Panc1 (cell line): ENCODE measurements at regions not wholly inside any gene's neighbourhood (a gene's known extent, or its start where the extent isn't known, plus 50 kb on each side); places are given as distances from the start of the nearest gene placed in this dataset.

Experiments
- ATAC-seq: fragments of 200-7000 bp; cut with Tn5 transposase; 2 replicates; pipeline ENCODE4 v1.9.1; 2020; ENCODE audit warnings: mild to moderate bottlenecking, moderate library complexity
- BruUV-seq: library from RNA; stranded (reverse); fragments of 400-500 nt; replicated peaks from 2 replicates; lab custom pipeline; 2021; lab: Mats Ljungman, UMichigan
- CTCF ChIA-PET: fragments of 300-600 bp; sonication (Branson Sonifier 250); formaldehyde crosslinking; loops from one replicate; lab custom pipeline; 2022; ENCODE audit warnings: antibody characterized with exemption; lab: Charles Lee
- POLR2A ChIA-PET: fragments of 300-600 bp; sonication (Branson Sonifier 250); formaldehyde crosslinking; loops from one replicate; lab custom pipeline; 2022; ENCODE audit warnings: antibody characterized with exemption; lab: Charles Lee
- DNase-seq: peaks from one replicate; pipeline ENCODE4 v3.0.0-alpha.2; 2010; ENCODE audit warnings: low read depth, low spot score
- H3K27ac ChIP-seq: 2 replicates; pipeline ENCODE4 v1.5.1; 2011; ENCODE audit warnings: mild to moderate bottlenecking, low read length, inconsistent platforms
- H3K27me3 ChIP-seq: fragments of 200-500 bp; sonication (Bioruptor generic); 2 replicates; pipeline ENCODE4 v1.6.0; 2014; ENCODE audit warnings: low read length, inconsistent platforms; ENCODE audit not compliant: control insufficient read depth, insufficient read depth
- H3K36me3 ChIP-seq: fragments of 200-500 bp; sonication (Bioruptor generic); 2 replicates; pipeline ENCODE4 v1.5.1; 2014; ENCODE audit warnings: inconsistent platforms, mild to moderate bottlenecking, low read length, moderate library complexity; ENCODE audit not compliant: control insufficient read depth, insufficient read depth
- H3K4me1 ChIP-seq: 2 replicates; pipeline ENCODE4 v1.5.1; 2011; ENCODE audit warnings: inconsistent platforms, mild to moderate bottlenecking, low read length, moderate library complexity; ENCODE audit not compliant: control insufficient read depth, insufficient read depth
- H3K4me3 ChIP-seq, 2 experiments: 2 replicates each; pipeline ENCODE4 v1.5.1; 2011 to 2012; ENCODE audit warnings: low read depth in 2 of 2, low read length in 2 of 2, mild to moderate bottlenecking in 2 of 2, inconsistent platforms in 1 of 2, moderate library complexity in 1 of 2
- H3K9me3 ChIP-seq: fragments of 200-500 bp; sonication (Bioruptor generic); 2 replicates; pipeline ENCODE4 v1.5.1; 2014; ENCODE audit warnings: low read depth, mild to moderate bottlenecking, inconsistent platforms, low read length, moderate library complexity; ENCODE audit not compliant: control insufficient read depth, insufficient read depth
- POLR2AphosphoS5 ChIP-seq: IDR thresholded peaks from 2 replicates; pipeline ENCODE4 v1.6.1; 2012; ENCODE audit warnings: mild to moderate bottlenecking, low read depth, low read length, moderate library complexity
- SIN3A ChIP-seq: IDR thresholded peaks from 2 replicates; pipeline ENCODE4 v1.6.1; 2012; ENCODE audit warnings: low read depth, mild to moderate bottlenecking, low read length, moderate library complexity, borderline replicate concordance; ENCODE audit not compliant: insufficient read depth
- TCF7L2 ChIP-seq: IDR thresholded peaks from 2 replicates; pipeline ENCODE4 v1.6.1; 2011; ENCODE audit warnings: mild to moderate bottlenecking, low read depth, low read length, inconsistent platforms
- in situ Hi-C: cut with HindIII; loops from 2 replicates; pipeline ENCODE4 v1.10.0; 2016; ENCODE audit warnings: low sequenced_read_pairs, low pct_unique_long_range_greater_than_20kb
- intact Hi-C: fragments of 100-400 bp; cut with micrococcal nuclease; formaldehyde crosslinking; loops from one replicate; pipeline ENCODE4 v1.10.0; 2022; ENCODE audit not compliant: unreplicated experiment
- TF ChIP-seq, protein P1 (sequence below): fragments of 450-650 bp; IDR thresholded peaks from 2 replicates; pipeline ENCODE4 v1.5.1; 2017; ENCODE audit warnings: mild to moderate bottlenecking
- TF ChIP-seq, protein P2 (sequence below), 2 experiments: IDR thresholded peaks; 2 replicates each; pipeline ENCODE4 v1.6.1; 2011 to 2012; ENCODE audit warnings: low read depth in 2 of 2, control low read depth in 1 of 2, low read length in 1 of 2, mild to moderate bottlenecking in 1 of 2, moderate library complexity in 1 of 2; ENCODE audit not compliant: insufficient read depth in 1 of 2

DNA sequence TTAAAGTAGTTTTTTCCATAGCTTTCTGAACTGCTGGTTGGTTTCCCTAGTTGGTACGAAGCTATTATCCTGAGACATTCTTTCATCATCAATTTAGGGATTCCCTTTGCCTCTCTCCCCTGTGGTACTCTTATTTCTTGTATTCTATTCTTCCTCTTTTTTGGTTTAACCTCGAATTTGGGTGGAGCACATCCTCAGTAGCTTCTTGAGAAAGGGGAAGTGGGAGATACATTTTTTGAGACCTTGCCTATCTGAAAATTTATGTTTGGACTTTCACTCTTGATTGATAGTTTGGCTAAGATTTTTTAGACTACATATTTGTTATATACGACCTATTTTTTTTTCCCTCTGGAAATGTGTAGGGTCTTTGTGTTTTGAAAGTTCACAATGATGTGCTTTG is 121.7 kb upstream of the ZBED5 start:
- H3K9me3 ChIP-seq = peaks cover 6% of the 10 kb centered on the region; the same call in 1 of the 2 replicates
- BruUV-seq = no TSS peak
- H3K36me3 ChIP-seq = no peaks in the 10 kb centered on the region
- no peaks in the 10 kb centered on the region; the same call in 1 of the 2 replicates for H3K27me3 ChIP-seq
- in situ Hi-C loops = no loop called here
- TF ChIP-seq SIN3A (no peak), POLR2AphosphoS5 (no peak), TCF7L2 (no peak)
- TF ChIP-seq, protein P1, sequence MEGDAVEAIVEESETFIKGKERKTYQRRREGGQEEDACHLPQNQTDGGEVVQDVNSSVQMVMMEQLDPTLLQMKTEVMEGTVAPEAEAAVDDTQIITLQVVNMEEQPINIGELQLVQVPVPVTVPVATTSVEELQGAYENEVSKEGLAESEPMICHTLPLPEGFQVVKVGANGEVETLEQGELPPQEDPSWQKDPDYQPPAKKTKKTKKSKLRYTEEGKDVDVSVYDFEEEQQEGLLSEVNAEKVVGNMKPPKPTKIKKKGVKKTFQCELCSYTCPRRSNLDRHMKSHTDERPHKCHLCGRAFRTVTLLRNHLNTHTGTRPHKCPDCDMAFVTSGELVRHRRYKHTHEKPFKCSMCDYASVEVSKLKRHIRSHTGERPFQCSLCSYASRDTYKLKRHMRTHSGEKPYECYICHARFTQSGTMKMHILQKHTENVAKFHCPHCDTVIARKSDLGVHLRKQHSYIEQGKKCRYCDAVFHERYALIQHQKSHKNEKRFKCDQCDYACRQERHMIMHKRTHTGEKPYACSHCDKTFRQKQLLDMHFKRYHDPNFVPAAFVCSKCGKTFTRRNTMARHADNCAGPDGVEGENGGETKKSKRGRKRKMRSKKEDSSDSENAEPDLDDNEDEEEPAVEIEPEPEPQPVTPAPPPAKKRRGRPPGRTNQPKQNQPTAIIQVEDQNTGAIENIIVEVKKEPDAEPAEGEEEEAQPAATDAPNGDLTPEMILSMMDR = no peak
- TF ChIP-seq, protein P2, sequence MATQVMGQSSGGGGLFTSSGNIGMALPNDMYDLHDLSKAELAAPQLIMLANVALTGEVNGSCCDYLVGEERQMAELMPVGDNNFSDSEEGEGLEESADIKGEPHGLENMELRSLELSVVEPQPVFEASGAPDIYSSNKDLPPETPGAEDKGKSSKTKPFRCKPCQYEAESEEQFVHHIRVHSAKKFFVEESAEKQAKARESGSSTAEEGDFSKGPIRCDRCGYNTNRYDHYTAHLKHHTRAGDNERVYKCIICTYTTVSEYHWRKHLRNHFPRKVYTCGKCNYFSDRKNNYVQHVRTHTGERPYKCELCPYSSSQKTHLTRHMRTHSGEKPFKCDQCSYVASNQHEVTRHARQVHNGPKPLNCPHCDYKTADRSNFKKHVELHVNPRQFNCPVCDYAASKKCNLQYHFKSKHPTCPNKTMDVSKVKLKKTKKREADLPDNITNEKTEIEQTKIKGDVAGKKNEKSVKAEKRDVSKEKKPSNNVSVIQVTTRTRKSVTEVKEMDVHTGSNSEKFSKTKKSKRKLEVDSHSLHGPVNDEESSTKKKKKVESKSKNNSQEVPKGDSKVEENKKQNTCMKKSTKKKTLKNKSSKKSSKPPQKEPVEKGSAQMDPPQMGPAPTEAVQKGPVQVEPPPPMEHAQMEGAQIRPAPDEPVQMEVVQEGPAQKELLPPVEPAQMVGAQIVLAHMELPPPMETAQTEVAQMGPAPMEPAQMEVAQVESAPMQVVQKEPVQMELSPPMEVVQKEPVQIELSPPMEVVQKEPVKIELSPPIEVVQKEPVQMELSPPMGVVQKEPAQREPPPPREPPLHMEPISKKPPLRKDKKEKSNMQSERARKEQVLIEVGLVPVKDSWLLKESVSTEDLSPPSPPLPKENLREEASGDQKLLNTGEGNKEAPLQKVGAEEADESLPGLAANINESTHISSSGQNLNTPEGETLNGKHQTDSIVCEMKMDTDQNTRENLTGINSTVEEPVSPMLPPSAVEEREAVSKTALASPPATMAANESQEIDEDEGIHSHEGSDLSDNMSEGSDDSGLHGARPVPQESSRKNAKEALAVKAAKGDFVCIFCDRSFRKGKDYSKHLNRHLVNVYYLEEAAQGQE (IDR thresholded peaks at IDR 0.05; ENCODE audit: insufficient read depth in 1 of 2, low read depth in 2 of 2, low read length in 1 of 2) = no peak
- no peak overlapping the region for H3K27ac ChIP-seq
- H3K4me1 ChIP-seq = no peaks in the 10 kb centered on the region
- H3K4me3 ChIP-seq = no peak overlapping the region
- intact Hi-C loops = no loop called here
- DNase-seq (no peak), ATAC-seq (no peak)
- ChIA-PET CTCF (no interaction called here), POLR2A (no interaction called here)

DNA sequence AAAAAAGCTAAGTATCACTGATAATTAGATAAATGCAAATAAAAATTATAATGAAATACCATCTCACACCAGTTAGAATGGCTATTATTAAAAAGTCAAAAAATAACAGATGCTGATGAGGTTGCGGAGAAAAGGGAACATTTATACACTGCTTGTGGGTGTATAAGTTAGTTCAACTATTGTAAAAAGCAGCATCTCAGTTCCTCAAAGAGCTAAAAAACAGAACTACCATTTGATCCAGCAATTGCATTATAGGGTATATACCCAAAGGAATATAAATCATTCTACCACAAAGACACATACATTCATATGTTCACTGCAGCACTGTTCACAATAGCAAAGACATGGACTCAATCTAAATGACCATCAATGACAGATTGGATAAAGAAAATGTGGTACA is 120.3 kb upstream of the ZBED5 start:
- intact Hi-C loops = no loop called here
- H3K9me3 ChIP-seq = peaks cover 6% of the 10 kb centered on the region; the same call in 1 of the 2 replicates
- H3K4me3 ChIP-seq = no peak overlapping the region
- ATAC-seq = no peak
- BruUV-seq = no TSS peak
- CTCF ChIA-PET = no interaction called here
- in situ Hi-C loops = no loop called here
- no peaks in the 10 kb centered on the region for H3K36me3 ChIP-seq
- TF ChIP-seq SIN3A = no peak
- TF ChIP-seq TCF7L2 = no peak
- TF ChIP-seq, protein P2 (IDR thresholded peaks at IDR 0.05; ENCODE audit: insufficient read depth in 1 of 2, low read depth in 2 of 2, low read length in 1 of 2) = no peak
- TF ChIP-seq POLR2AphosphoS5 = no peak
- TF ChIP-seq, protein P1 = no peak
- H3K27me3 ChIP-seq = no peaks in the 10 kb centered on the region; the same call in 1 of the 2 replicates
- H3K27ac ChIP-seq = no peak overlapping the region
- H3K4me1 ChIP-seq = no peaks in the 10 kb centered on the region
- no peak for DNase-seq
- POLR2A ChIA-PET = no interaction called here
